Daoy (cell line): ENCODE measurements at regions not wholly inside any gene's neighbourhood (a gene's known extent, or its start where the extent isn't known, plus 50 kb on each side); places are given as distances from the start of the nearest gene placed in this dataset.
A peak's percentile ranks its signal among the peaks of the same experiment; 100 is the strongest.
"Not testable (repeated sequence)": the region's sequence is repeated elsewhere in the genome, so short reads cannot be mapped to it uniquely, and the experiment has no call there.

ENCODE experiments used
- DNase-seq: peaks from one replicate; pipeline ENCODE4 v3.0.0-alpha.2; 2015; ENCODE audit warnings: low read depth

DNA sequence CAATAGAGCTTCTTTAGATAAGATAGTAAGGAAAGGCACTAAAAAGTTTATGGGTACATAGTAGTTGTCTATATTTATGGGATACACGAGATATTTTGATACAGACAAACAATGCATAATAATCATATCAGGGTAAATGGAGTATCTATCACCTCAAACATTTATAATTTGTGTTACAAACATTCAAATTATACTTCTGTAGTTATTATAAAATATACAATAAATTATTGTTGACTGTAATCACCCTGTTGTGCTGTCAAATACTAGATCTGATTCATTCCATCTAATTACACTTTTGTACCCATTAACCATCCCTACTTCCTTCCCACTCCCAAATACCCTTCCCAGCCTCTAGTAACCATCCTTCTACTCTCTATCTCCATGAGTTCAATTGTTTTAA lies 179.7 kb downstream of the FOXG1 start:
- no peak for DNase-seq

DNA sequence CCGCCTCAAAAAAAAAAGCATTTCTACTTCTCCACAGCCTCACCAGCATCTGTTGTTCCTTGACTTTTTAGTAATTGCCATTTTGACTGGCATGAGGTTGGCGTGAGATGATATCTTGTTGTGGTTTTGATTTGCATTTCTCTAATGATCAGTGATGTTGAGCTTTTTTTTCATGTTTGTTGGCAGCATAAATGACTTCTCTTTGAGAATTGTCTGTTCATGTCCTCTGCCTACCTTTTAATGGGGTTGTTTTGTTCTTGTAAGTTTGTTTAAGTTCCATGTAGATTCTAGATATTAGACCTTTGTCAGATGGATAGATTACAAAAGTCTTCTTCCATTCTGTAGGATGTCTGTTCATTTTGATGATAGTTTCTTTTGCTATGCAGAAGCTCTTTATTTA lies 182.9 kb downstream of the FOXG1 start:
- no peak for DNase-seq

DNA sequence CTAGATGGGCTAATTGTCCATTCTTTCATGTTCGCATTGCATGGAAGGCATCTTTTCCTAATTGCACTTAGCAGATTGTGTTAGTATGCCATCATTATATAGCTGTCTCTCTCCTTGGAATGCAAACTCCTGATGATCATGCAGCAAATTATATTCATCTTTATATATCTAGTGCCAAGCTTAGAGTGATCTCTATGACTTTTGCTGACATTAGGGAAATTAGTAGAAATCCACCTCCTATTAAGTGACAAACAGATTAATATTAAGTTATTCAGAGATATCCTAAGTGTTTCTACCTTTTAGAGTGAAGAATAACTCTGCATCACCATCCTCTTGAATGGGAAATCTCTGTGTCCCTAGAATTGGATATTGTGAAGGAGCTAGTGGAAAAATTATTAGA lies 185.6 kb downstream of the FOXG1 start:
- DNase-seq: no peak

DNA sequence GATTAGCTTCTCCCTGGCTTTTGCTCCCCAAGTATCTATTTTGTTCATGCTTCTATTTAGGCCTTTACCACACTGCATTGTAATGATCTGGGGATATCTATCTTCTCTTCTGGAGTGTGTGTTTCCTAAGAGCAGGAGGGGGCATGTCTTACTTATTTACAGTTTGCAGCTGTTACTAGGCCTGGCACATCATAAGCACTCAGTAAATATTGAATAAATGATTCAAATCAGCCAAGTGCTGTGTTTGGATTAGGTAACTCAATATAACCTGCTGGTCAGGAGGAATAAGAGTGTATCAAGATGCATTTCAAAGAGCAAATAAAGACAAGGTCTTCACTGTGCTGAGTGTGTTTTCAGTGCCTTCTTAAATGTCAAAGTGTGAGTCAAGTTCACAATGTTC lies 186.1 kb downstream of the FOXG1 start:
- DNase-seq: no peak

DNA sequence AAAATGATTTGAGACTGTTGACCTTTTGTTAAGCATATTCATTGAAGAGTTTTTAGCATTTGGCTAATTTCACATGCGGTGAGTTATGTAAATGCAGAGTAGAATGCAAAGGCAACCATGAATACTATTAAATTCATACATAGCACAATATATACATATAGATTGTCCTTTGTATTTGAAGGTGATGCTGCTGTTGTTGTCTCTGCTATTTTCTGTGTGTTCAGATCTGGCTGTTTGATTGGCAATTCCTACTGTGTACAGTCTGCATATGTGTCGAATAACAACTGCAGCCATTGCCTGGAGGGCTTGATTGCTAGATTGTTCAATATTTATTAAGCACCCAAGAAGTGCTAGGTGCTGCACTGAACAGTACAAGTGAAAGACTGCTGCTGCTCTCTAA lies 187.4 kb downstream of the FOXG1 start:
- no peak for DNase-seq

GRCh38 chr14:28966416-28967233 lies 200.0 kb downstream of the FOXG1 start:
- no peak for DNase-seq

- DNase-seq: no peak
These were observed 208.5 kb downstream of the FOXG1 start for GRCh38 chr14:28975084-28975483.

GRCh38 chr14:28982228-28982627 lies 215.6 kb downstream of the FOXG1 start:
- DNase-seq: no peak

GRCh38 chr14:28983279-28983678 lies 216.7 kb downstream of the FOXG1 start:
- DNase-seq: no peak

DNA sequence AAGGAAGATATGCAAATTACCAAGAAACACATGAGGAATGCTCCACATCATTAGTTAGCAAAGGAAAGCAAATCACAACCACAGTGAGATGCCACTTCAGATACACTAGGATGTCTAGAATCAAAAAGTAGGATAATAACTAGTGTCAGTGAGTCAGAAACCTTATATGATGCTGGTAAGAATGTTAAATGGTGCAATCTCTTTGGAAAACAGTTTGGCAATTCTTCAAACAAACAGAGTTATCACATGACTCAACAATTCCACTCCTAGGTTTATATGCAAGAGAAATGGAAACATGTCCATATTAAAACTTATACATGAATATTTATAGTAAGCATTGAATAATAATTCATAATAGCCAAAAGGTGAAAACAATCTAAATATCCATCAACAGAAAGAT lies 220.9 kb downstream of the FOXG1 start:
- DNase-seq: no peak

- not testable (repeated sequence) for DNase-seq
These were observed 230.6 kb downstream of the FOXG1 start for GRCh38 chr14:28997196-28997595.

GRCh38 chr14:28999656-29000055 lies 233.1 kb downstream of the FOXG1 start:
- no peak for DNase-seq

- no peak for DNase-seq
These were observed 239.1 kb downstream of the FOXG1 start for GRCh38 chr14:29005647-29006046.

DNA sequence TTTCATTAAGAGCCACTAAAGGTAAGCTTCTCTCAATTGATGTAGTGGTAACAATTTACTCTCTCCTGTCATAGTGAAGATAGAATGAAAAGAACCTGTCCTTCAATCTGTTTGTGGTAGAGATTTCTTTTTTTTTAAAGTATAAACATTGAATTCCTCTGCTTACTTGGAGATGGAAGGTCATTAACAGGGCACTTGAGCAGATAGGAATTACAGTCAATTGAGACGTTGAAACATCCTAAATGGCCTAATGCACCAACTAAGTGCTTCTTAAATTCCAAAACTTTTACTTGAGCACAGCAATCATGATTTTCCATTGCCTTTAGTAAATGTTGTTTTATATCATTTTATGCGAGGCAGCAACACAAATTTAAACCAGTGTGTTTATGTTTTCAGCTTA lies 241.4 kb downstream of the FOXG1 start:
- no peak for DNase-seq

GRCh38 chr14:29016050-29016900 lies 249.7 kb downstream of the FOXG1 start:
- peak; percentile 51 for DNase-seq

- DNase-seq: not testable (repeated sequence)
These were observed 256.9 kb downstream of the FOXG1 start for GRCh38 chr14:29023505-29023904.

DNA sequence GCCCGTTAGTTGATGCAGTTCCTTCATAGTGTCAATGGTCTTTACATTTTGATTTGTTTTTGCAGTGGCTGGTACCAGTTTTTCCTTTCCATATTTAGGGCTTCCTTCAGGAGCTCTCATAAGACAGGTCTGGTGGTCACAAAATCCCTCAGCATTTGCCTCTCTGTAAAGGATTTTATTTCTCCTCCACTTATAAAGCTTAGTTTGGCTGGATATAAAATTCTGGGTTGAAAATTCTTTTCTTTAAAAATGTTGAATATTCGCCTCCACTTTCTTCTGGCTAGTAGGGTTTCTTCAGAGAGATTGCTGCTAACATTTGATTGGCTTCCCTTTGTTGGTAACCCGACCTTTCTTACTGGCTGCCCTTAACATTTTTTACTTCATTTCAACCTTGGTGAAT lies 260.9 kb downstream of the FOXG1 start:
- not testable (repeated sequence) for DNase-seq

- DNase-seq: not testable (repeated sequence)
These were observed 261.5 kb downstream of the FOXG1 start for GRCh38 chr14:29027941-29028705.

DNA sequence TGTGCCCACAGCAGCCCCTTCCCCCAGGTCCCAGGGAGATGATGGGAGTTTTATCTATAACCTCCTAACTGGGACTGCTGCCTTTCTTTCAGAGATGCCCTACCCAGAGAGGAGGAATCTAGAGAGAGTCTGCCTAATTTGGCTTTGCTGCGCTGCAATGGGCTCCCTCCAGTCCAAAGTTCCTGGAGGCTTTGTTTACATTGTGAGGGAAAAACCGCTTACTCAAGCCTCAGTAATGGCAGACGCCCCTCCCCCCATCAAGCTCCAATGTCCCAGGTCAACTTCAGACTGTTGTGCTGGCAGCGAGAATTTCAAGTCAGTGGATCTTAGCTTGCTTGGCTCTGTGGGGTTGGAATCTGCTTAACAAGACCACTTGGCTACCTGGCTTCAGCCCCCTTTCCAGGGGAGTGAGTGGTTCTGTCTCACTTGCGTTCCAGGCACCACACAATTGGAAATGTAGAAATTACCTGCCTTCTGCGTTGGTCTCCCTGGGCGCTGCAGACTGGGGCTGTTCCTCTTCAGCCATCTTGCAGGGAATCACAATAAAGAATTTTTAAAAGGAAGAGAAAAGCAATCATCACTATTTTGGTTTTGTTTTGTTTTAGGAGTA lies 262.5 kb downstream of the FOXG1 start:
- DNase-seq: peak; percentile 38

- no peak for DNase-seq
These were observed 263.5 kb downstream of the FOXG1 start for GRCh38 chr14:29030121-29030520.

DNA sequence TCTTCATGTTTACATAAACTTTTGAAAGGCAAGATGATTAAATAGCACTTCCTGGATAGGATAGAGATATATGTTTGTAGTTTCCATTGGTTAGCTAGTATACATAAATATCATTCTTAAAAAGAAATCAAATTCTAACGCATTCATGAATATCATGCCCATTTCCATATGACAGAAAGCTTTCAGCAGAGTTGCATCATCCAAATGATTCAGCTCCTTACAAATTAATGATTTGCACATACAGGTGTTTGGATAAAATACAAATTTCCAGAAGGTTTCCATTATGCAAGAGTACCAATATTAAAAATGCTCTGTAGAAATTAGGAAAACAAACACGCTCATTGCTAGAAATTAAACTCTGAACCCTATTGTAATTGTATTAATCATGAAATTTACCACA lies 264.4 kb downstream of the FOXG1 start:
- DNase-seq: no peak

DNA sequence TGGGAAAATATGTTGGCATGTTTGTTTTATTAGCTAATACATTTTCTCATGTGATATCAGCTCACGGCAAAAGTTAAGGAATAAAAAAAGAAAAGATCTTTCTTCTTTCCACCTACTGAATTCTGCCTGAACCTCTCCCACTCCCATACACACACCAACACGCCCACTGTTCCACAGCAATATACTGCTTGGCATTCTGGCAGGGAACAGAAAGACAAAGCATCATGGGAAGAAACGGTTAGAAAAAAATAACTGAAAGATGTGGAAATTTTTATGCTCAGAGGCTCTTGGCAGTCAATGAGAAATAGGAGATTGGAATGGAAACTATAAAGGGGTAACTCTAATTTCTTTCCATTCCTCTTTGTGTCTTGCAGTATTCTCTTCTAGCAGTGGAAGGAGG lies 268.5 kb downstream of the FOXG1 start:
- no peak for DNase-seq
